Aorta (tissue), 5 donors: ENCODE measurements at regions not wholly inside any gene's neighbourhood (a gene's known extent, or its start where the extent isn't known, plus 50 kb on each side); places are given as distances from the start of the nearest gene placed in this dataset.
"Not testable (repeated sequence)": the region's sequence is repeated elsewhere in the genome, so short reads cannot be mapped to it uniquely, and the experiment has no call there.

Experiments
- ATAC-seq: fragments of 200-7000 bp; cut with Tn5 transposase; one replicate; pipeline ENCODE4 v1.9.1; 2022; ENCODE audit warnings: moderate library complexity; ENCODE audit not compliant: low FRiP score
- DNase-seq, 2 donors: peaks; one replicate each; pipeline ENCODE4 v3.0.0-alpha.2; 2020
- H3K27ac ChIP-seq, 2 donors: one replicate each; pipeline ENCODE4 v1.5.1; 2013; ENCODE audit warnings: low read length in 2 of 2, mild to moderate bottlenecking in 2 of 2, moderate library complexity in 2 of 2, control low read depth in 1 of 2, inconsistent platforms in 1 of 2, low read depth in 1 of 2
- H3K27me3 ChIP-seq, 2 donors: one replicate each; pipeline ENCODE4 v1.6.1; 2013; ENCODE audit warnings: control low read depth in 1 of 2, low read length in 1 of 2, mild to moderate bottlenecking in 1 of 2, moderate library complexity in 1 of 2; ENCODE audit not compliant: insufficient read depth in 2 of 2, control insufficient read depth in 1 of 2
- H3K36me3 ChIP-seq, 2 donors: one replicate each; pipeline ENCODE4 v1.6.1; 2013; ENCODE audit warnings: control low read depth in 1 of 2, low read length in 1 of 2, mild to moderate bottlenecking in 1 of 2; ENCODE audit not compliant: insufficient read depth in 2 of 2, control insufficient read depth in 1 of 2
- H3K4me1 ChIP-seq, 2 donors: one replicate each; pipeline ENCODE4 v1.6.1; 2013; ENCODE audit warnings: low read length in 2 of 2, control low read depth in 1 of 2, mild to moderate bottlenecking in 1 of 2, moderate library complexity in 1 of 2; ENCODE audit not compliant: insufficient read depth in 2 of 2, control insufficient read depth in 1 of 2
- H3K4me3 ChIP-seq, 2 donors: one replicate each; pipeline ENCODE4 v1.5.1; 2013; ENCODE audit warnings: low read length in 2 of 2, control low read depth in 1 of 2, mild to moderate bottlenecking in 1 of 2
- H3K9me3 ChIP-seq: one replicate; pipeline ENCODE4 v1.6.1; 2013; ENCODE audit warnings: mild to moderate bottlenecking, low read length; ENCODE audit not compliant: control insufficient read depth
- WGBS, 2 donors: extraction: QIAGEN DNeasy Blood & Tissue Kit; methylation state at CpG; one replicate each; pipeline ENCODE4 v1.1.7; 2013; 5-methylcytosine and 5-hydroxymethylcytosine counted together
- intact Hi-C, 2 donors: fragments of 100-400 bp; cut with DNase I; formaldehyde crosslinking; loops; one replicate each; pipeline versions ENCODE4 v1.14.2 to v1.15.0; 2022
- donor health status: healthy with polysubstance abuse.
- donor health status: Bipolar disorder and iron deficiency.
- donor health status: DM: no; HTN: no; CAD: no.
- donor health status: DM: no; HTN: no; CAD: no.
- donor health status: DM: yes; HTN: yes; CAD: no.

GRCh38 chr3:182514236-182514964 lies 278.9 kb upstream of the ATP11B start:
- DNase-seq (no peak), ATAC-seq (no peak)
- H3K36me3 ChIP-seq = no peaks in the 10 kb centered on the region
- no peaks in the 10 kb centered on the region for H3K4me1 ChIP-seq
- WGBS, 2 donors = 41 to 47% methylated on average over 5 of the region's 5 CpGs
- no peaks in the 10 kb centered on the region for H3K9me3 ChIP-seq
- no peak overlapping the region for H3K4me3 ChIP-seq
- no peak overlapping the region for H3K27ac ChIP-seq
- peaks cover 0 to 2% of the 10 kb centered on the region in 2 donors for H3K27me3 ChIP-seq
- intact Hi-C loops = no loop called here

- Histone ChIP-seq H3K4me3 (no peak overlapping the region), H3K27ac (no peak overlapping the region), H3K27me3 (peaks cover 0 to 2% of the 10 kb centered on the region in 2 donors), H3K36me3 (no peaks in the 10 kb centered on the region), H3K4me1 (no peaks in the 10 kb centered on the region), H3K9me3 (no peaks in the 10 kb centered on the region)
- WGBS, 2 donors = 58 to 60% methylated on average over 6 of the region's 6 CpGs
- ATAC-seq = no peak
- intact Hi-C loops = no loop called here
- DNase-seq = no peak
Measured at GRCh38 chr3:182516597-182517336, 276.5 kb upstream of the ATP11B start.

GRCh38 chr3:182519569-182519968 lies 273.7 kb upstream of the ATP11B start:
- no peak overlapping the region for H3K4me3 ChIP-seq
- H3K27ac ChIP-seq = no peak overlapping the region
- DNase-seq (no peak), ATAC-seq (no peak)
- peaks cover 0 to 2% of the 10 kb centered on the region in 2 donors for H3K27me3 ChIP-seq
- intact Hi-C loops = no loop called here
- H3K9me3 ChIP-seq = no peaks in the 10 kb centered on the region
- WGBS, 2 donors = 58 to 59% methylated on average over 2 of the region's 2 CpGs
- H3K36me3 ChIP-seq = no peaks in the 10 kb centered on the region
- H3K4me1 ChIP-seq = no peaks in the 10 kb centered on the region

GRCh38 chr3:182521339-182521738 lies 272.0 kb upstream of the ATP11B start:
- 81 to 83% methylated on average over 3 of the region's 3 CpGs for WGBS, 2 donors
- no peaks in the 10 kb centered on the region for H3K9me3 ChIP-seq
- no peak overlapping the region for H3K4me3 ChIP-seq
- no peak for ATAC-seq
- H3K4me1 ChIP-seq = no peaks in the 10 kb centered on the region
- DNase-seq = no peak
- no peak overlapping the region for H3K27ac ChIP-seq
- H3K27me3 ChIP-seq = no peaks in the 10 kb centered on the region
- H3K36me3 ChIP-seq = no peaks in the 10 kb centered on the region
- intact Hi-C loops = no loop called here

GRCh38 chr3:182523424-182523823 lies 269.9 kb upstream of the ATP11B start:
- ATAC-seq, intact Hi-C loops, H3K27me3 ChIP-seq, H3K27ac ChIP-seq, H3K4me3 ChIP-seq, DNase-seq, H3K36me3 ChIP-seq, H3K9me3 ChIP-seq, H3K4me1 ChIP-seq: not testable (repeated sequence)
- 84 to 92% methylated on average over 3 of the region's 3 CpGs for WGBS, 2 donors

- H3K9me3 ChIP-seq = no peaks in the 10 kb centered on the region
- no peaks in the 10 kb centered on the region for H3K4me1 ChIP-seq
- no peak overlapping the region for H3K4me3 ChIP-seq
- WGBS, 2 donors = 83 to 91% methylated on average over 2 of the region's 2 CpGs
- intact Hi-C loops = no loop called here
- ATAC-seq (no peak), DNase-seq (no peak)
- no peaks in the 10 kb centered on the region for H3K36me3 ChIP-seq
- no peaks in the 10 kb centered on the region for H3K27me3 ChIP-seq
- H3K27ac ChIP-seq = no peak overlapping the region
Measured at GRCh38 chr3:182523836-182524235, 269.5 kb upstream of the ATP11B start.

- H3K27ac ChIP-seq = no peak overlapping the region
- no peak overlapping the region for H3K4me3 ChIP-seq
- H3K9me3 ChIP-seq = no peaks in the 10 kb centered on the region
- no peaks in the 10 kb centered on the region for H3K4me1 ChIP-seq
- intact Hi-C loops = no loop called here
- ATAC-seq (no peak), DNase-seq (no peak)
- WGBS, 2 donors = 59 to 61% methylated on average over 5 of the region's 5 CpGs
- no peaks in the 10 kb centered on the region for H3K36me3 ChIP-seq
- H3K27me3 ChIP-seq = no peaks in the 10 kb centered on the region
Measured at GRCh38 chr3:182524711-182525401, 268.4 kb upstream of the ATP11B start.

GRCh38 chr3:182525766-182526374 lies 267.4 kb upstream of the ATP11B start:
- no peak overlapping the region for H3K27ac ChIP-seq
- intact Hi-C loops = no loop called here
- H3K9me3 ChIP-seq = no peaks in the 10 kb centered on the region
- no peaks in the 10 kb centered on the region for H3K36me3 ChIP-seq
- H3K27me3 ChIP-seq = no peaks in the 10 kb centered on the region
- no peak for ATAC-seq
- H3K4me1 ChIP-seq = no peaks in the 10 kb centered on the region
- H3K4me3 ChIP-seq = no peak overlapping the region
- no peak for DNase-seq
- WGBS, 2 donors = 61 to 62% methylated on average over 4 of the region's 4 CpGs
